ENCODE measurements at regions not wholly inside any gene's neighbourhood (a gene's known extent, or its start where the extent isn't known, plus 50 kb on each side); places are given as distances from the start of the nearest gene placed in this dataset.

DNA sequence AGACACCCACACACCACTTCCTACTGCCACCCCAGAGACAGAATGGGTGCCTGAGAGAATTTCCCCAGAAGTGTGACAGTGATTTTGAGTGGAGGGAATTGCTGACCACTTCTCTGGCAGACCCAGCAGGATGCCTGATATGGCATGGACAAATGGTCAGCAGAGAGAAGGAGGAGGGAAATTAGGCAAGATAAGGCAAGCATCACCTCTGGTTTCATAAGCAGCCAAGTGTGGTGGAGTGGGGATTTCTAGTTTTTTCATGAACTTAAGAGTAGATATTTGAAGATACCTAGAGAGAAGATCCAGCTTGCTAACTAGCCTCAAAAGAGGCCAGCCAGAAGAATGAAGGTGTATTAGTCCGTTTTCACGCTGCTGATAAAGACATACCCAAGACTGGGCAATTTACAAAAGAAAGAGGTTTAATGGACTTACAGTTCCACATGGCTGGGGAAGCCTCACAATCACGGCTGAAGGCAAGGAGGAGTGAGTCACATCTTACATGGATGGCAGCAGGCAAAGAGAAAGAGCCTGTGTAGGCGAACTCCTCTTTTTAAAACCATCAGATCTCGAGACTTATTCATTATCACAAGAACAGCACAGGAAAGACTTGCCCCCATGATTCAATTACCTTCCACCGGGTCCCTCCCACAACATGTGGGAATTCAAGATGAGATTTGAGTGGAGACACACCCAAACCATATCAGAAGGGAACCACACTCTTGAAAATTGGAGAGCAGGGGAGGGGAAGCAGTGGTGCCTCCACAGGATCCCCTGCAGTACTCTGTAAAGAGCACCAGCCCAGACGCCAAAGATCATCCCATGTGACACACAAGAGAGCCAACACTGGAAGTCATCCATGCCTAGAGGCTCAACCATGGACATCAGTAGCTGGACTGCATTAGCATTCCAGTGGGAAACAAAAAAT lies 64.2 kb downstream of the RBM43 start:
- H3K36me3 ChIP-seq = no peaks in the 10 kb centered on the region
- no peaks in the 10 kb centered on the region for H3K9me3 ChIP-seq
- DNase-seq (no peak), ATAC-seq (no peak)
- intact Hi-C loops (cut with DNase I) = no loop called here
- no peaks in the 10 kb centered on the region for H3K27me3 ChIP-seq
- no peaks in the 10 kb centered on the region for H3K4me1 ChIP-seq
- H3K4me3 ChIP-seq = no peak overlapping the region
- WGBS, 2 donors = 76 to 79% methylated on average over 7 of the region's 7 CpGs
- TF ChIP-seq, protein P1, sequence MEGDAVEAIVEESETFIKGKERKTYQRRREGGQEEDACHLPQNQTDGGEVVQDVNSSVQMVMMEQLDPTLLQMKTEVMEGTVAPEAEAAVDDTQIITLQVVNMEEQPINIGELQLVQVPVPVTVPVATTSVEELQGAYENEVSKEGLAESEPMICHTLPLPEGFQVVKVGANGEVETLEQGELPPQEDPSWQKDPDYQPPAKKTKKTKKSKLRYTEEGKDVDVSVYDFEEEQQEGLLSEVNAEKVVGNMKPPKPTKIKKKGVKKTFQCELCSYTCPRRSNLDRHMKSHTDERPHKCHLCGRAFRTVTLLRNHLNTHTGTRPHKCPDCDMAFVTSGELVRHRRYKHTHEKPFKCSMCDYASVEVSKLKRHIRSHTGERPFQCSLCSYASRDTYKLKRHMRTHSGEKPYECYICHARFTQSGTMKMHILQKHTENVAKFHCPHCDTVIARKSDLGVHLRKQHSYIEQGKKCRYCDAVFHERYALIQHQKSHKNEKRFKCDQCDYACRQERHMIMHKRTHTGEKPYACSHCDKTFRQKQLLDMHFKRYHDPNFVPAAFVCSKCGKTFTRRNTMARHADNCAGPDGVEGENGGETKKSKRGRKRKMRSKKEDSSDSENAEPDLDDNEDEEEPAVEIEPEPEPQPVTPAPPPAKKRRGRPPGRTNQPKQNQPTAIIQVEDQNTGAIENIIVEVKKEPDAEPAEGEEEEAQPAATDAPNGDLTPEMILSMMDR (IDR thresholded peaks at IDR 0.05) = no peak
- H3K27ac ChIP-seq = no peak overlapping the region

DNA sequence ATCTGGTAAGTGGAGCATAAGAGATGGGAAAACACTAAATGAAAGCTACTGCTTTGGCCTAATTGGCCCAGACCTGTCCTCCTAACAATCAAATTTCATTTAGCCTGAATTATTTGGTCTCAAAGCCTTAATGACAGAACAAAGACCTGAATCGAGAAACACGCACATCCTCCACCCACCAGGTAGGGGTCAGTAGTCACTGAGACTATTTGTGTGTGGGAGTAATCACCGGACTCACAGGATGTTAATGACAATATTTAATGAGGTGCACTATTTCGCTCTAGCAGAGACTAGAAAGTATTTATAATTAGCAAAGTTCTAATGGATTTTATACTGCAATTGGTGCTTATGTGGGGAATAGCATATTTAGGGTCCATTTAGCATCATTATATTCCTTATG lies 68.1 kb downstream of the RBM43 start:
- DNase-seq (no peak), ATAC-seq (no peak)
- TF ChIP-seq, protein P1 (IDR thresholded peaks at IDR 0.05) = no peak
- Histone ChIP-seq H3K27ac (no peak overlapping the region), H3K27me3 (no peaks in the 10 kb centered on the region), H3K9me3 (no peaks in the 10 kb centered on the region), H3K4me3 (no peak overlapping the region), H3K36me3 (no peaks in the 10 kb centered on the region), H3K4me1 (no peaks in the 10 kb centered on the region)
- intact Hi-C loops (cut with DNase I) = no loop called here
- WGBS, 2 donors = 76 to 87% methylated on average over 4 of the region's 4 CpGs

DNA sequence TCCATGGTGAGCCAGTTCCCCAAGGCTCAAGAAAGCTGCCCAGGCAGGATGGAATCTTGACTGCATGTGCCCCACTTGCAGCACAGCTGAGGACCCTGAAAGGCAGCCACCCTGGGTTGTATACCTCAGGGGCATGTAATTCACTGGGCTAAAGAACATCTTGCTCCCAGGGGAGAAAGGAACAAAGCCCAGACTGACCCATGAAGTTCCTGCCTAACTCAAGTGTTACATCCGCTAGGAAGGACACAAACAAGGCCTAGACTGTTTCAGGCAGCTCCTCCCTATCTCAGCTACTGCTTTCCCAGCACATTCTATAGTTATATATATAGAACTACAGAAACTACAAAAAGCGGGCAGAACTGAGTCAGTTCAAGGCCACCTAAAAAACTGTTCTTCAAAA lies 69.0 kb downstream of the RBM43 start:
- TF ChIP-seq, protein P1 (IDR thresholded peaks at IDR 0.05) = no peak
- intact Hi-C loops (cut with DNase I) = no loop called here
- Histone ChIP-seq H3K27me3 (no peaks in the 10 kb centered on the region), H3K4me3 (no peak overlapping the region), H3K36me3 (no peaks in the 10 kb centered on the region), H3K9me3 (no peaks in the 10 kb centered on the region), H3K4me1 (no peaks in the 10 kb centered on the region), H3K27ac (no peak overlapping the region)
- 86 to 88% methylated on average over 2 of the region's 2 CpGs for WGBS, 2 donors
- DNase-seq (no peak), ATAC-seq (no peak)

DNA sequence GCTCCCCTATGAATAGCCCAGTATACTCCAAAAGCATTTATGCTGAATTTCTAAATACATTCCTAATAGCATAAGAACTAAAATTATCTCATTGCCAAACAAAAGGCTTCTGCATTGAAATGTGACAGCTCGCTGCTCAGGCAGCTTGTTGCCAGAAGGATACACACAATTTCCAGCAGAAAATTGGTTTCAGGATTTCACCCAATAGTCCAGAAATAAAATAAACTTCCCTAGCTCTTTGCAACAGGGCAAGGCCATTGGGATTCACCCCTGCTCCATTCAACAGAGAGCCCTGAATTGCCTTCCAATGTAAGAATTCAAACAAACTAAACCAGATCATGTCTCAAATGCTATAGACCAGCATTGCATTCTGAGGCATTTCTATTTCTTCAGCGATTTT lies 70.7 kb downstream of the RBM43 start:
- Histone ChIP-seq H3K27ac (no peak overlapping the region), H3K9me3 (no peaks in the 10 kb centered on the region), H3K27me3 (no peaks in the 10 kb centered on the region), H3K4me3 (no peak overlapping the region), H3K36me3 (no peaks in the 10 kb centered on the region), H3K4me1 (no peaks in the 10 kb centered on the region)
- DNase-seq (no peak), ATAC-seq (no peak)
- WGBS, 2 donors = 74 to 76% methylated on average over 2 of the region's 2 CpGs
- intact Hi-C loops (cut with DNase I) = no loop called here
- TF ChIP-seq, protein P1 (IDR thresholded peaks at IDR 0.05) = no peak

Data from heart right ventricle (tissue), 16 donors.